HG03103 (cell line): ENCODE measurements at regions not wholly inside any gene's neighbourhood (a gene's known extent, or its start where the extent isn't known, plus 50 kb on each side); places are given as distances from the start of the nearest gene placed in this dataset.

Experiments
- ATAC-seq: cut with Tn5 transposase; IDR thresholded peaks from one replicate; pipeline ENCODE4 v1.9.1; 2021; ENCODE audit warnings: low read depth; ENCODE audit not compliant: unreplicated experiment

DNA sequence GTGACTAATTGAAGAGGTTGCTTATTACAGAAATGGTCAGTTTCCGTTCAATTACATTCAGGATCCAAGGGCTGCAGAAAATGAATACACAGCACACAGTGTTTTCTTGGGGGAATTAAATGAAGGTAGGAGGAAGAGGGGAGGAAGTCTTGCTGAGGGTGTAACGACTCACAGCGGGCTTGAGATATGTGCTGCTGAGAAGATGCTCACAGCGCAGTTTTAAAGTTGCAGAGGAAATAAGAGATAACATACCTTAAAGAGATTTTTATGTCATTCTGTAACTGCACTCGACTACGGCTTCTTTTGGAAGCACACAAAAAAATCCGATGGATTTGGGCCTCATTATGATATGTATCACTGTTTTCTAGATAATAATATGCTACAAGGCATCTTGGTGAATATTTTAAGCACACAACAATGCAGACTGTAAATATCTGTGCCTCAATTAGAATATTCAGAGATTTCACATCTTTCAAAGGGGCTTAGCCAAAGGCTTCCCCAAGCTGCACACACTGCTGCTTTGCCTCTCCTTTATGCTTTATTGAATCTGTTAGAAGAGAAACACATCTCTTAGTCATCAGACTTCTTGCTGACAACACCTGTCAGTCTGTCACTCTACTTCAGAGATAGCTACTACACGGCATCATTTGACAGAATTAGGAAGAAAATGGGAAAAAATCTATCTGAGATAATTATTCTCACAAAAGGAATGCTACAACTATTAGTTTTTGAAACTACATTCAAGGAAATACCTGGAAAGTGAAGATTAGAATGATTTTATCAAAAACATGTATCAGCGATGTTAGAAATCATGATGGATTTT lies 773.2 kb downstream of the OTOL1 start:
- no peak for ATAC-seq

DNA sequence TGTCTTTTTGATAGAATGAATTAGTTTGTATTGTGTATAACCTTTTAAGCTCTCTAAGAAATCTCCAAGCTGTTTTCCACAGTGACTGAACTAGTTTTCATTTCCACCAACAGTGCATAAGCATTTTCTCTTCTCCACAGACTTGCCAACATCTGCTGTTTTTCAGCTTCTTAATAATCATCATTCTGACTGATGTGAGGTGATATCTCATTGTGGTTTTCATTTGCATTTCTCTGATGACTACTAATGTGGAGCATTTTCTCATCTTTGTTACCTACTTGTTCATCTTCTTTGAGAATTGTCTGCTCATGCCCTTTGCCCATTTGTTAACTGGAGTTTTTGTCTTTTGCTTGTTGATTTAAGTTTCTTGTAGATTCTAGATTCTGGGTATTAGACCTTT lies 777.5 kb downstream of the OTOL1 start:
- ATAC-seq = no peak

DNA sequence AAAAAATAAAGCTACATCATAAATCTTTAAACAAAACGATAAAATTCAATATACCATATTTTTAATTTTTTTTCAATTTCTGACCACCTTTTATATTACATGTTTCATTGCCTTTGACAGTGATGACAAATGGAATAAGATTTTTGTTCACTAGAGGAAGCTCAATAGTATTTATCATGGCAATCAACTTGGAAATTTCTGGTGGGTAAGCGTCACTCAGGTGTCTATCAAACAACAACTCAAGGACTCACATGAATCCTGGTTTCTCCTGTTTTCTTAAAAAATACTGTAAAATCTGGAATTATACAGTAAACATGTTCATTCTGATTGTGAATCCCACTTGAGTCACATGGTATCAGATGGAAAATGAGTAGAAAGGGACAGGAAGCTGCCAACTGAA lies 782.2 kb downstream of the OTOL1 start:
- ATAC-seq = no peak

DNA sequence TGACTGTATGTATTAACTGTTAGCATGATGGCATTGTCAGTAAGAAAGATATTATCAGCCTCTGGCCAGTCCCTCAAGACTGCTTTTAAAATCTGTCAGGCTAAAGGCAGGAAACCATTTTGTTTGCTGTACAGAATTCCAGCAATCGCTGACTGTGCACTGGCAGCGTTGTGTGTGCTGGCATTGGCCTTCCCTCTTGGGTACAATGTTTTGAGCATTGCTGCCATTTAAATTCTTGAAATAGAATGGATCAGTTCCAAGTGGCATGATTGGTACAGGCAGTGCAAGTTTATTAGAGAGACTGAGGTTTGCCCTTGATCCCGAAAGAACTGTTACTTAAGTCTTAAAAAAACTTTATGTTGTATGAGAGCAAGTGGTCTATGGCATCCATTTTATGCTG lies 788.7 kb downstream of the OTOL1 start:
- no peak for ATAC-seq

DNA sequence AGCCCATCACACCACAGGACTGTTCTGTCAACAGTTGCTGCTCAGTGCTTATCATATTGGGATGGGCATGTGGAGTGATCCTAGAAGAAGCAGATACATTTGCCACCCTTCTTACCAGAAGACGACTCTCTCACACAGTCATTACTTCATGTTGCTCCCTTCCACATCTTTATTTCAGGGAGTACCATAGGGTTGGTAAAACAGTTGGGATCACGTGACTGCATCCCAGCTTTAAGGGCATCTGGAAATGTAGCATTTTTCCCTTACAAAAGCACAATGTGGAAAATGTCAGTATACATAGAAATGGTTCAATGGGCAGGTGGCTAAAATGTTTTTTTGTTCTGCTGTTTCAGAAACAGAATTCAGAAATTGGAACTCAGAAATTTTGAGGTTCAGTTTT lies 791.0 kb downstream of the OTOL1 start:
- ATAC-seq = no peak

DNA sequence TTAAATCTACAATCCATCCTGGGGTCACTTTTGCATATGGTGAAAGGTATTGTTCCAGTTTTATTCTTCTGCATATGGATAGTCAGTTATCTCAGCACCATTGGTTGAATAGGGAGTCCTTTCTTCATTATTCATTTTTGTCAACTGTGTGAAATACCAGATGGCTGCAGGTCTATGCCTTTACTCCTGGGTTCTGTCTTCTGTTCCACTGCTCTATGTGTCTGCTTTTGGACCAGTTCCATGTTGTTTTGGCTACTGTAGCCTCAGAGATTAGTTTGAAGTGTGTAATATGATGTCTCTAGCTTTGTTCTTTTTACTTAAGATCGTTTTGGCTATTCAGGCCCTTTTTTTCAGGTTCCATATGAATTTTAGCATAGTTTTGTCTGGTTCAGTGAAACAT lies 795.8 kb downstream of the OTOL1 start:
- no peak for ATAC-seq

DNA sequence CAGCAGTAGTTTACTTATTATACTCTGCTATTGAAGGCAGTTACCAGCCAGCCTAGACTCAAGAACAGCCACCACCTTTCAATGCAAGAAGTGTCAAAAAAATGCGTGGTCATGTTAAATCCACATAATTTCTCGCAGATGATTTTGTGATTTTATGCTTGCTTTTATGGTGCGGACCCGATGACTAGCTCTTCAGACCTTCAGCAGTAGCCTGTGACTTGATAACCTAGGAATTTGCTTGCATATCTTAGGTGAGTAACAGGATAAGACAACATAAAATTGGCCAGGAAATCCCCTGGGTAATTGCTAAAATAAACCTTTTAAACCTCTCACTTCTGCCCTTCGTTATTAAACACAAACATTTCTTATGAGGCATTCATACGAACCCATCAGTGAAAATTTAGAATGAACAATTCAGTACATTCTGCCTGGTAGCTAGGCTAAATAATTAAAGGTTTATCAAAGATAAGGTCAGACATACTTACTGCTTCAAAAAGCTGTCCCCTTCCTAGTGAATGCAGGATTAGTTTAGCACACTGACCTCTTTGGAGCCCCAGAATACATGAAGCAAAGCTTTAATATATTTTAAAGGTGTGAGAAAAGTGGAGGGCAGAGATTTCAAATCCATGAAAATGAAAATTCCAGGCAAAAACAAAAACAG lies 798.8 kb downstream of the OTOL1 start:
- ATAC-seq = no peak

DNA sequence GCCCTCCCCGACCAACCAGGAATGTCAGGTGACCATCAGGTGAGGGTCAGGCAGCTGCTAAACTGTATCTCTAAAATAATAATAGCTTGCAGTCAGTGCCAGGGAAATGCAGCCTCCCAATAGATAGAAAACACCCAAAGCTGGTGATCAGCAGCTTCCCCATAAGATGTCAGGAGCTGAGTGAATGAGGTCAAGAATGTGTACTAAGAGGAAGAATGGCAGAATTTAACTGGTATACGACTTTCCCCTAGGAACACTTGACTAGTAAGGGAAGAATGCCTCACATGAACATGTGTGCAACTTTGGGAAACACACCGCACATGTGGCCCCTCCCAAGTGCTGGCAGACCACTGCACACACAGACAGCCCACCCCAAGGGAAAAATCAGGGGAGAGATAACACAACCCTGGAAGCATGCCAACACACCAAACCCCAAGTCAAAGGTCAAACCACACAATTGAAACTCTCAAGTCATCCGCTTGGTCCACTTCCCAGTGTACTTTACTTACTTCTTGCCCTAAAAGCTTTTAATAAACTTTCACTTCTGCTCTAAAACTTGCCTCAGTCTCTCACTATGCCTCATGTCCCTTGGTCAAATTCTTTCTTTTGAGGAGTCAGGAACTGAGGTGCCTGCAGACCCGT lies 806.5 kb downstream of the OTOL1 start:
- ATAC-seq = no peak

DNA sequence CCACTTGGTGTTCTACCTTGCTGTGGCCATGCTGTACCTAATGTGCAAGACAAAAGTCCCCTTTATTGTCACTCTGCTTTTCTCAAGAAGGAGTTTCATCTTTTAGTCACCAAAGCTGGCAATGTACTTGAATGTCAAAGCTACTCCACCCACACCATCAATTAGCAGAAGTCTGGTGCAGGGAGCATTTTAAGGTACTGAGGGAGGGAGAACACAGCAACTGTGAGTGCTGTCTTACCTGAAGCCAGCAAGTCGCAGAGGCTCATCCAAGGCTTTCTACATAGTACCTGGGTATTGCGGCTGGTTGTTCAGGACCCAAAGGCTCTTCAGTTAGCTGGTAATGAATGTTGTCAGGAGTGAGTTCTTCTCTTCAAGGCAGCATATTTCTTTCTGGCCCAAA lies 820.4 kb downstream of the OTOL1 start:
- ATAC-seq = no peak

DNA sequence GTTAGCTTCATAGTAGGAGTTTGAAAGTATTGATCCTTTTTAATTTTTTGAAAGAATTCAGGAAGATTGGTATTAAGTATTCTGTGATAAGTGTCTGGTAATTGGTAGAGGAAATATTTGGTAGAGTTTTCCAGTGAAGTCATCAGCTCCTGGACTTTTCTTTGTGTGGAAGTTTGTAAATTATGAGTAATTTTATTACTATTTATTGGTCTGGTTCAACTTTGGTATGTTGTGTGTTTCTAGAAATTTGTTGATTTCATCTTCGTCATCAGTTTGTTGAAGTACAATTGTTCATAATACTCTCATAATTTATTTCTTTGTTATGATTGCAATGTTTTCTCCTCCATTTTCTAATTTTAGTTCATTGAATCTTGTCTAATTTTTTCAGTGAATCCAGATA lies 832.0 kb downstream of the OTOL1 start:
- no peak for ATAC-seq

DNA sequence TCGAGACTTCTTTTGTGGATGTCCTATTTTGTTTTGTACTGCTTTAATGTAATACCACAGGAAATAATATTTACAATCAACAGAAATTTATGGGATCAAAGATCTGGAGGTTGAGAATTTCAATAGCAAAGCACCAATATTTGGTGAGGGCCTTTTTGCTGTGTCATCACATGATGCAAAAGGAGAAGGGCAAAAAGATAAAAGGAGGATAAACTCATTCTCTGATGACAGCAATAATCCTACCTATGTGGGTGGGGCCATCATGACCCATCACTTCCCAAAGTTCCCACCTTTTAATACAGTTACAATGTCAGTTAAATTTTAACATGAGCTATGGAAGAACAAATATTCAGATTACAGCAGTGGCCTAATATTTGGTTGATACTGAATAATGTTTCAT lies 832.9 kb downstream of the OTOL1 start:
- ATAC-seq = no peak

DNA sequence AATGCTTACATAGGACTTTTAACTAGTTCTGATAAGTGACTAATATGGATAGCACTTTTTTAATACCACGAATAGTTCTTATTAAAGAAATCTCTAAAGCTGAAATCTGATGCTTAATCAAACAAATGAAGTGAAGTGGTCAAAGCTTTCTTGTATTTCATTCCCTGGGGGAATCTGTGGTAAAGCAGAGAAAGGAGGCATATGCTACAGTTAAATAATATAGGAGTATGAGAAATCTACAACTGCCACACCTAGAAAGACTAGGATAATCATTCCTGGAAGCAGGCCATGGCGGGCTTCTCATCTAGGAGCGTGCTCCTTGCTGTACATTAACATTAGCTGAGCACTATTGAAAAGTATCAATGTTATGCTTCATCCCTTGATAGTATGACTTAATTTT lies 835.7 kb downstream of the OTOL1 start:
- no peak for ATAC-seq

DNA sequence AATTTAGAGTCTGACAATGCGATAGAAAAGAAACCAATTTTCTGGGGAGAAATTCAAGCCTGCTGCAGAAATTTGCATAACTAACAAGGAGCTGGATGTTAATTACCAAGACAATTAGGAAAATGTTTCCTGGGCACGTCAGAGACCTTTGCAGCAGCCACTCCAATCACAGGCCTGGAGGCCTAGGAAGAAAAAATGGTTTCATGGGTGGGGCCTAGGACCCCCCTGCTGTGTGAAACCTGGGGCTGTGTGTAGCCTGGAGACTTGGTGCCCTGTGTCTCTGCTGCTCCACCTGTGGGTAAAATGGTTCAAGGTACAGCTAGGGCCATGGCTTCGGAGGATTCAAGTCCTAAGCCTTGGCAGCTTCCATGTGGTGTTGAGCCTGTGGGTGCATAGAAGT lies 837.9 kb downstream of the OTOL1 start:
- ATAC-seq = no peak

DNA sequence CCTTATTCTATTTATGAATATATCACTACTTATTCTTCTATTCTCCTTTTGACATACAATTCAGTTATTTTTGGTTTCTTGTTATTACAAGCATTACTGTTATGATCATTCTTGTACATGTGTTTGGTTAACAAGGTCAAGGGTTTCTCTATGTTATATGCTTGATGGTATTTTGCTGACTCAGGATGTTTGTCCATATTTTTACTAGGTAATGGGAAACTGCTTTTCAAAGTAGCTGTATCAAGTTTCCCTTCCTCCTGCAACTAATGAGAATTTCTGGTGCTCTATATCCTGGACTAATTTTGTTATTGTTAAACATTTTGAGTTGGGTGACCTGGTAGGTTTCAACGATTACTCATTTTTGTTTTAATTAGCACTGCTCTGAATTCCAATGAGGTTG lies 841.0 kb downstream of the OTOL1 start:
- ATAC-seq = no peak

DNA sequence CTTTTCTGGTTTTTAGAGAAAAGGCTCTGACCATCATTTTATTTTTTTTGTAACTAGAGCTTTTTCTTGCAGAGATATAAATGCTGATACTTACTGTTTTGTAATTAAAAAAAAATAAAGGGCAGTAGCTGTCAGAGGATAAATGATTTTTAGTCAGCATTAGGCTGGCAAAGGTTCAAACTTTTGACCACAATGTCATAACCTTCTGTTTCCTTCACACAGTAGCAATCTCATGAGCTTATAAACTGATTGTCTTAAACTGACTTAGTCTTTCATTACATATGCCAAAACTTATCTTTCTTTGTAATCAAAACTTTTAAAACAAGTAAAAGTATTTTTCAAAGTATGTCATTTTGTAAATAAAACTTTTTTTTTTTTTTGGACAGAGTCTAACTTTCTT lies 841.9 kb downstream of the OTOL1 start:
- ATAC-seq = no peak

DNA sequence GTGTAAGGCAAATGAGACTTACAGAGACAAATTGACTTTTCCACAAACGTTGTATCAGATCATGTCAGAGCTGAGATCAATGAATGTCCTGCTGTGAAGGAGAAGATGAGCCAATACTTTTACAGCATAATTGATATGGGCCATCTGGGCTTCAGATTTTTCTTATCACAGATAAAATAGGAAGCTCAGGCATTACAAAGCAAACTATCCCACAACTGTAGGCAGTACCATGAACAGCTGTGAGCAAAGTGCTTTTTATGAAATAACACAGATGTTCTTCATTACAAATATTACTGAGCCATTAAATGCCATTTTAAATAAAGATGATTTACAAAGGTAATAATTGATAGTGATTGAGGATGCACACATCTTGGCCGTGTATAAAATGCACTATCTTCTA lies 852.3 kb downstream of the OTOL1 start:
- ATAC-seq = no peak

DNA sequence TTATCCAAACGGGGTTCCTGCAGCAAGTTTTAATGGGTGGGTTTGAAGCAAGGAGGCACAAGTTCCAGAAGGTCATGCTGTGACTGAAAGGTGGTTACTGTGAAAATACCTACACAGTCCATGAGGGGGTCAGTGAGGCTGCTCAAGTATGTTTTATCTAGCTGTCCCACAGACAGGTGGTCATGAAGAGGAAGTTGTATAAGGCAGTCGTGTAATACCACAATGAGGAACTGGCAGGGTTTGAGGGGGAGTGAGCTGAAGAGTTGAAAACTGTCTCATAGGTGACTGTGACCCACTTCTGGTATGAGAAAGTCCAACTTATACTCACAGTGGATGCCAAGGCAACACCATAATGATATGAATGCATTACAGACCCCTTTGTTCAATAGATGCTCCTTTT lies 856.8 kb downstream of the OTOL1 start:
- no peak for ATAC-seq

DNA sequence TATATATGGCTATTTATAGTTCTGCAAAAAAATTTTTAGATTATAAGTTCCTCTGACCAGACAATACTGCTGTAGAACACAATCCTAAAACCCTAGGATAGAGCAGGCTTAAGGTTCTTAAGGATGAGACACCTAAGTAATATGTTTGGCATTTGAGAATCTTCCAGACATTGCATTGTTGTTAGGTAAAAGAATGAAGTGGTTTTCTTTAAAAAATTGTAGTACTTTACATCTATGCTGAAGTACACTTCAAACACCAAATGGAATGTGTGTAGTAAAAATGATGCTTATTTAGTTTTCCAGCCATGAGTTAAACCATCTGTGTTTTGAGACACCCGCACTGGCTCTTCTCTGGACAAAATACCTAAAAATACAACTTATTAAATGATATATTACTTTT lies 857.7 kb downstream of the OTOL1 start:
- no peak for ATAC-seq

DNA sequence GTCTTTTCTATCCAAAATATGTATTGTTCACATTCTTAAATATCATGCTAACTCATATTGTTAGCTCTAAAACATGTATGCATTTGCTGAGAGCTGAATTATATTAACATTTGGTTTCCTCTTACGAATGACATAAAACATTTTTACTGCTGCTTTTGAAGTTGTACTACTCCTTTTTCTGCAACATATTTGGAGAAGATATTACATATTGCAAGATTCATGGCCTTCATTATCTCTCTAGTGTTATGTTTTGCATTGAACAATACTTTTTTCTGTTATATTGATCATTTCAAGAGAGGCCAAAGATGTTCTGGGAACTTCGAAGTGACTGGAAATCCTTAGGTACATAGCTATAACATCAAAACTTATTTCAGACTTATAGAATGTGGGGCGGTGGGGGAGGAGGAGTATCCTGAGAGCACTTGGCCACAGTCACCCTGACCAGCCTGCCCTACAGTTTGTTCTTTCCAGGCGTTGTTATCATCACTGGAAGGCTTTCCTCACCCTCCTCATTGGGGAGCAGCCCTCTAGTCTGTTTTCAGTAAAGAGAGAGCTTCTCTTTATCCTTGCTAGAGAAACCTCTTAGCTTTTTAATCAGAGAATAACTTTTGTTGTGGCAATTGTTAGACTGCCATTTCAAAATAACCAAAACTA lies 868.6 kb downstream of the OTOL1 start:
- no peak for ATAC-seq

DNA sequence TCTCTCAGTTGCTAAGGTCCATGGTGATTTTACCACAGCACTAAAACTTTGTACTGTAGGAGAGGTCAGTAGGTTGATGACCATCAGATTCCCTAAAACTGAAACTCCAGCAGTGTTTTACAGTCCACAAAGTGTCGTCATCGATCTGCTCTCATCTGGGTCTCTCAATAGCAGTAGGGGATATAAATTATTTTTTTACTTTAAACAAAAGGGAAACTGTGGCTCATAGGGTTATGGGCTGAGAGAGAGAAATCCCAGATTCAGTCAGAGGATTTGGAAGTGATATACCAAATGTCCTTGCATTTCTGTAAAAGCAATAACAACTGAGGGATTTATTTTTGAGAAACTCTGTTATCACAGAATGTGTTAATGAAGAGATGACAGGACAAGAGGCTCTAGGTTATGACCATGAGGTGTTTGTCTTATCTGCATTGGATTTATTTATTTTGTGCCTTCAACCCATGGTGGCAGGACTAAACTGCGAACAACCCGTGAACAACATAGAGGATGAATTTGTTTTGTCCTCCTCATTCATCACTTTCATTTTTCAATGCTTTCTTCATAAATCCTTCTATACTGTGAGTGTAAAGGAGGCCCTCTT lies 869.7 kb downstream of the OTOL1 start:
- no peak for ATAC-seq
